Esophagus muscularis mucosa (tissue), 4 donors: ENCODE measurements at regions not wholly inside any gene's neighbourhood (a gene's known extent, or its start where the extent isn't known, plus 50 kb on each side); places are given as distances from the start of the nearest gene placed in this dataset.

Source experiments
- CTCF ChIP-seq, 3 experiments: fragments of 200-600 bp in 2 of 3; fragments of 450-650 bp in 1 of 3; sonication (generic) in 2 of 3; IDR thresholded peaks; one replicate each; pipeline ENCODE4 v1.5.1; 2017 to 2019; ENCODE audit warnings: antibody characterized with exemption in 3 of 3, mild to moderate bottlenecking in 2 of 3, moderate library complexity in 1 of 3
- EP300 ChIP-seq: sonication (generic); formaldehyde crosslinking; IDR thresholded peaks from one replicate; pipeline ENCODE4 v1.6.1; 2017; ENCODE audit warnings: antibody characterized with exemption
- POLR2A ChIP-seq: fragments of 450-650 bp; IDR thresholded peaks from one replicate; pipeline ENCODE4 v1.6.1; 2017; ENCODE audit warnings: antibody characterized with exemption, moderate library complexity, mild to moderate bottlenecking, low read depth
- POLR2AphosphoS5 ChIP-seq, 2 donors: sonication (generic); formaldehyde crosslinking; IDR thresholded peaks; one replicate each; pipeline ENCODE4 v1.6.1; 2017; ENCODE audit warnings: antibody characterized with exemption in 2 of 2

- TF ChIP-seq POLR2A (no peak), CTCF (IDR thresholded peaks at IDR 0.05) (no peak), EP300 (no peak), POLR2AphosphoS5 (IDR thresholded peaks at IDR 0.05) (no peak)
These were observed 255.6 kb upstream of the JADE1 start for GRCh38 chr4:128553686-128554515.
